ENCODE measurements at regions not wholly inside any gene's neighbourhood (a gene's known extent, or its start where the extent isn't known, plus 50 kb on each side); places are given as distances from the start of the nearest gene placed in this dataset.
"Not testable (repeated sequence)": the region's sequence is repeated elsewhere in the genome, so short reads cannot be mapped to it uniquely, and the experiment has no call there.

DNA sequence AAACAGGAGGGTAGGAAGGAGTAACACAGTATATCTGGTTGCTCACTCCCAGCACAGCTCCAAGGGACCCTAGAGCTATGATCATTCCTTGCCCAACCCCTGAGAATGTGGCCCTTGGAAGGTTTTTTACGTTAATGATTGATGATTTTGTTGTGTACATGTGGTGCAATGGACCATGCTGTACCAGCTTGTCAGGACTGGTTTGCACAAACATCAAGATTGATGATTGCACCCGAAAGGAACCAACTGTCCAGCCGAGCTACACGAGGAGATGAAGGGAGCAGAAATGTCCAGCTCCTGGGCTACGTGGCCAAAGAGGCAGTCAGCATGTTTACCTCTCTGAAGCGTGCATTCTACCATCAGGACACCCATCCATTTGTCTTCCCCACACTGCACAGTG is 83.2 kb upstream of the USP9X start:
- no peak for DNase-seq (ENCODE audit: low read depth in 2 of 2)

DNA sequence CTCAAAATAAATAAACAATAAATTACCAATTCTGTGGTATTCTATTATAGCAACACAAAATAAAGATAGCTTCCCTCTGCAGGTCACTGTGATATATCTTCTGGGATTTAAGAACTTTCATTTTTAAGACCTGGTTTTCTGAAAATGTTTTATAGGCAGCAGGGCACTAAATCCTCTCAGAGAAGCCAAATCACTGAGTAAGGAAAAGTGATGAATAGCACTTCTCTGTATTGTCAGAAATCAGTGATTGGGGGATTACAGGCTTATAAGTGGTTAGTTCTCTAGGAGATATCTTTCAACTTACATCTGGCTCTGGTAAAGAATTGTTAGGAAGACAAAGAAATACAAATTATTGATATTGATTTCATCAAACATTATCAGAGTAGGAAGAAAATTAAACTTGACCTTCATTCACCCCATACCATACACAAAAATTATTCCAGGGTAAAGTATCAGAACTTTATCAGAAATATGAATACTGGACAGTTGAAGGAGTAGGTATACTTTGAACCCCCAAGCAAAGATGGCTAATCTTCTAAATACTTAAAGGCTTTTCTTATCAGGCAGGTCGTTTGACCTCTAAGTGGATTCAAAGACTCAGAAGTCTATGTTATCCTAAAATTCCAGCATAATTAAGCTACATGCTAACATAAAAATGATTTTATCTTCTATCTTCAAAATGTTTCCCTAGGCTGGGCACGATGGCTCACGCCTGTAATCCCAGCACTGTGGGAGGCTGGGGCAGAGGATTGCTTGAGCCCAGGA is 81.6 kb upstream of the USP9X start:
- no peak for DNase-seq (ENCODE audit: low read depth in 2 of 2)

DNA sequence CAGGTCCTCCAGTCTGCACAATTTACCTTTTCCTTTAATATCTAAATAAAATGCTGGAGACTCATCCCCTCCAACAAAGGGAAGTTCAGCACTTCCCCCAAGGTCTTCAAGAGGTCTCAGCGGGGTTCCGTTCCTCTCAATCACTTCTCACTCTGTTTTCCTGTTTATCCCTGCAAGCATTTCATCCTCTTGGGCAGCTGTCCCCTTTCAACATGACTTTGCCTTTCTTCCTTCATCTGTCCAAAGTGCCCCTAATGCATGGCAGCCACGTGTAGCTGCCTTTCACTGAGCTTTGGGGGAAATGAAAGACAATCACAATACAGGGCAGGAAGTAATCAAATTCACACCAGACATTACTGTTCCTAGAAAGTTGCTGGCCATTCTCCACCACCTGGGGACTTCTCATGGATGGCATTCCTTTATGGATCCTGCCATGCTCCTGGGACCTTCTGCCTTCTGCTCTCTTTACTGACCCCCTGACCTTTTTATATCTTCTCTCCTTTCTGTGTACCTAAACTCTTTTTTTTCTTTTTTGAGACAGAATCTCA is 79.7 kb upstream of the USP9X start:
- DNase-seq (ENCODE audit: low read depth in 2 of 2) = no peak

DNA sequence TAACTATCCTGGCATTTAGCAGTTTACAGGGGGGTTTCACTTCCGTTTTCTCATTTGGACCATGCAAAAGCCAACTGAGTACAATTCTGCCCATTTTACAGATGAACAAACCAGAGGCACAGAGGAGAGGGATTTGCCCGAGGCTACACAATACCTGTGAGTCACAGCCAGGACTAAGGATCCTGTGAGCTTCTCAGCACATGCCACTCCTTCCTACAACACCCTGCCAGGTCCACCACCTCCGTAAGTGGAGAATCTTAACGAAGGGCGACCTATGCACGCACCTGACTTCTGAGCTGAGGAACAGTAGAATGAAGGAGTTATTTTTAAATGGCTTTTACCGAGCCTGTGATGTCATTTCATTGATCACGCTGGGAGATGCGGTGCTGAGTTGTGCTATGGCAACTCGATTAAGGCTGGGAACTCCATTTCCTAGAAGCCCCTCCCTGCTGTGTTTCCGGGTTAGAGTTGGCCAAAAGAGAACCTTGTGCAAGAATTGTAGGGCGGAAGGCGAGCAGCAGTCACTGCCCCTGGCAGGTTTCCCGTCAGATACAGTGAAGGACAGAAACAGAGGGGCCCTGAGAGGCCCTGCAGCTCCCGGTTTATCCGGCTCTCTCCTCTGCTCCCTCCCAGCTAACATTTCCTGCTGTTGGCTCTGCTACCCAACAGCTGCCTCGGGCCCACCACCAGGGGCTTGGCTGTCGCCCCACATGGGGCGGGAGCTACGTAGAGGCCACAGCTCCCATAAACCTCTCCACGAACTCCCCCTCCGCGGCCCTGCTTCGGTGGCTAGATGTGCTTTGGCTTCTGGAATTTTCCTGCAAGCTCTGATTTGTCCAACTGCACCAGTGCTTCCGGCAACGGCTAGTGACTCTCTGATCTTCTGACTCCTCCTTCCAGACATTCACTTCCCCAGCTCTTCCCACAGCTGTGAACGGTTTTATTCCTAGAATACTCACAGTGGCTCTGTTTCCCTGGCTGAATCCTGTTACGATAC is 75.1 kb upstream of the USP9X start:
- DNase-seq (ENCODE audit: low read depth in 2 of 2) = peak; percentile 18 to 22

DNA sequence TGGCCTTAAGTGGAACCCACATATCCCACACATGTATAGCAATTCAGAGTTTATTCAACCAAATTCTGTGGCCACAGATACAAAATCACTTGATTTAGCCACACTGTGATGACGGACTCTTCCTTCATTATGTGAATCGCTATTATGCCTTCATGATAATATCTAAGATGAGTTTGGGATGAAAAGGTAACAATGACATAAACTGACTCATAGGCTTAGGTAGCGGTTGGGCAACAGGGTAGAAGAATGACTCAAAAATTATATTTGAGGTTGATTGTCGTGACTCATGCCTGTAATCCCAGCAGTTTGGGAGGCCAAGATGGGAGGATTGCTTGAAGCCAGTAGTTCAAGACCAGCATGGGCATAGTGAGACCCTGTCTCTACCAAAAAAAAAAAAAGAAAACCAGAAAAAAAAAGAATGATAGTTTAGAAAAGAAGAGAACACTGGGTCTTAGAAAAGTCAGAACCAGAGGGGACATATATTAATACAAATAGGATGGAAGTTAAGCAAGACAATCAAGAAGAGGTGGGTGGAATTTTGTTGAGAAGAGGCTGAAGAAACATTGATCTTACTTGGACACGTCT is 70.4 kb upstream of the USP9X start:
- peak in 1 of 2 donors; percentile 9 for DNase-seq (ENCODE audit: low read depth in 2 of 2)

DNA sequence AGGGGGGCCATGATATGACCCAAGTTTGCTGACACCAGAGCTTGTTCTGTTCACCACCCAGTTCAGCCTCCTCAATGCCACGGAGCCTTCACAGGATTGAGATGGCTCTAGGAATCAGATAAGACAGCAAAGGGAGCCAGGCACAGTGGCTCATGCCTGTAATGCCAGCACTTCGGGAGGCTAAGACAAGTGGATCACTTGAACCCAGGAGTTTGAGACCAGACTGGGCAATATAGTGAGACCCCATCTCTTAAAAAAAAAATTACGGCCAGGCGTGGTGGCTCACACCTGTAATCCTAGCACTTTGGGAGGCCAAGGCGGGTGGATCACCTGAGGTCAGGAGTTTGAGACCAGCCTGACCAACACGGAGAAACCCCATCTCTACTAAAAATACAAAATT is 67.5 kb upstream of the USP9X start:
- not testable (repeated sequence) for DNase-seq (ENCODE audit: low read depth in 2 of 2)

DNA sequence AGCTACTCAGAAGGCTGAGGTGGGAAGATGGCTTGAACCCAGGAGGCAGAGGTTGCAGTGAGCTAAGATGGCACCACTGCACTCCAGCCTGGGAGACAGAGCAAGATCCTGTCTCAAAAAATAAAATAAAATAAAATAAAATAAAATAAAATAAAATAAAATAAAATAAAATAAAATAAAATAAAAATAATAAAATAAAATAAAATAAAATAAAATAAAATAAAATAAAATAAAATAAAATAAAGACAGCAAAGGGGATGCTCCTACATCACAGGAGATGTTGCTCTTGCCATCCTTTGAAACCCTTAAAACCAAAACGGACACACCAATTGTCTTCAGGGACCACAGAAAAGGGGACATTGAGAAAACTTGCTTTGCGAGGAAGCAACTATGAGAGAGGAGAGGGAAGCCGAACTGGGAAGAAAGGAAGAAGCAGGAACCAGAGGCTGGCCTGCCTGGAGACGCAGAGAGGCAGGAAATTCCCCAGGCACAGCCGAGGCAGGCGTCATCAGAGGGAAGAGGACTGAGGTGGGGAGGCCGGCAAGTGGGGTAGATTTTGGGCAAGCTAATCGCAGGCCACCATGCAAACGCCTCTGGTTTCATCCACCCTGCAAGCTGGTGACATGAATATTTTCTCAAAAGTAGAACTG is 66.7 kb upstream of the USP9X start:
- DNase-seq (ENCODE audit: low read depth in 2 of 2) = not testable (repeated sequence)

DNA sequence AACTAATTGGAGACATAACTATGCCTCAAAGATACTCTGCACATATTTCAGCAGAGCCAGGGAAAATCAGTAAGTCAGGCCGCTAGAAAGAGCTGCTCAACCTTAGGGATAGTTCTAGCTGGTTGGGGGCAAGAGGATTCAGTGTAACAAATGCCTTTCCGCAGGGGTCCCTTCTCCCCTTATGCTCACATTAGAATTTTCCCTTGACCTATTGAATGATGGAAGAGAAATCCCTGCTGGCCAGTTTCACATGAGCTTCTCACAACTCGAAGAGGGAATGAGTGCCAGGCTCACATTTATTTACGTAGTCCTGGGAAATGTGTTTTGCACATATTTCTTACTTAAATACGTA is 66.2 kb upstream of the USP9X start:
- no peak for DNase-seq (ENCODE audit: low read depth in 2 of 2)

DNA sequence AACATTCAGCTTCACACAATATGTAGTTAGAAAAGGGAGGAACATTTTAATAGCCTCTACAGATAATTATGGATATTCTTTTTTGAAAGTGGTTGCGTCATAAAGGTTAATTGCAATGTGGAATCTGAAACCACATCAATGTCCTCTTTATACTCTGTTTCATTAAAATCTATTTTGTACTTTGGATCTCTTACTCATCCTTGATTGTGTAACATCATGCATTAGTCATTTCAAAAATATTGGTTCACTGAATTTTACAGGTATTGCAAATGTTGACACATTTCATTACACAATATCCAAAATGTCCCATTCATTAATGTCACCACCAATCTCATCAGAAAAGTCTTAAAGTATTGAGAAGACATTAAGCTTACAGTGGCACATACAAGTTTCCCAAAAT is 62.7 kb upstream of the USP9X start:
- DNase-seq (ENCODE audit: low read depth in 2 of 2) = no peak

DNA sequence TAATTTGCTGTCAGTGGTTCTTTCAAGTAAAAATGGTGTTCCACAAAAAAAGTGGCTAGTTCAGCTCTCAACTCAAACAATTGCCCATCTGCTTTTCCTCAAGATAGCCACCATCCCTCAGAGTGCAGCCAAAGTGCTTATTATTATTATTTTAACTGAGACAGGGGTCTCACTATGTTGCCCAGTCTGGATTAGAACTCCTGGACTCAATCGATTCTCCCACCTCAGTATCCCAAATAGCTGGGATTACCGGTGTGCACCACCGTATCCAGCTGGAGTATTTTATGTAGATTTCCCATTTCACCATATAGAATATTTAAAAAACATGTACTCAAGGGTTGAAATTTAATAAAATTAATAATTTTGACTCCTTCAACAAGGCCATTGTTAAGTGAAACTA is 62.1 kb upstream of the USP9X start:
- DNase-seq (ENCODE audit: low read depth in 2 of 2) = no peak

DNA sequence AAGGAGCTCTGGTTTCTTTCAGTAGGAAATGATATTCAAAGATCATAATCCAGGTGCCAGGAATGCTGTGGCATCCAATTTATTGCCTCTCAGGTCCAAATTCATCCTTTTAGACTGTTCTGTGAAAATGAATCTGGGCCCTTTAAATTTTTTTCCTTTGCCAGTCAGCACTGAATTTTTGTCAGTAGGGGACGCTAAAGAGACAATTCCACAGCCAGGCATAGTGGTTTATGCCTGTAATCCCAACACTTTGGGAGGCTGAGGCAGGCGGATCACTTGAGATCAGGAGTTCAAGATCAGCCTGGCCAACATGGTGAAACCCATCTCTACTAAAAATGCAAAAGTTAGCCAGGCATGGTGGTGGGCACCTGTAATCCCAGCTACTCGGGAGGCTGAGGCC is 60.9 kb upstream of the USP9X start:
- DNase-seq (ENCODE audit: low read depth in 2 of 2) = not testable (repeated sequence)

DNA sequence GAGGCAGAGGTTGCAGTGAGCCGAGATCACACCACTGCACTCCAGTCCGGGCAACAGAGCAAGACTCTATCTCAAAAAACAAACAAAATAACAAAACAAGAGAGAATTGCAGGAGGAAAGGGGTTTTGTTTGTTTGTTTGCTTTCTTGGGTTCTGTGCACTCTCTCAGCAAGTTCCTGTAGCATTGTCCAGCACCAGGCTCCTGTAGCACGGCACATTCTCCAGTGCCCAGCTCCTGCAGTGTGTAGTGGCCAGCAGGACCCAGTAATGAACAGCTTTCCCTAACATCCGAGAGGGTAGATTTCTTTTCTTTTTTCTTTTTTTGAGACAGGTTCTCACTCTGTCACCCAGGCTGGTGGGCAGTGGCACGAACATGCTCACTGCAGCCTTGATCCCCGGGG is 60.5 kb upstream of the USP9X start:
- no peak for DNase-seq (ENCODE audit: low read depth in 2 of 2)

DNA sequence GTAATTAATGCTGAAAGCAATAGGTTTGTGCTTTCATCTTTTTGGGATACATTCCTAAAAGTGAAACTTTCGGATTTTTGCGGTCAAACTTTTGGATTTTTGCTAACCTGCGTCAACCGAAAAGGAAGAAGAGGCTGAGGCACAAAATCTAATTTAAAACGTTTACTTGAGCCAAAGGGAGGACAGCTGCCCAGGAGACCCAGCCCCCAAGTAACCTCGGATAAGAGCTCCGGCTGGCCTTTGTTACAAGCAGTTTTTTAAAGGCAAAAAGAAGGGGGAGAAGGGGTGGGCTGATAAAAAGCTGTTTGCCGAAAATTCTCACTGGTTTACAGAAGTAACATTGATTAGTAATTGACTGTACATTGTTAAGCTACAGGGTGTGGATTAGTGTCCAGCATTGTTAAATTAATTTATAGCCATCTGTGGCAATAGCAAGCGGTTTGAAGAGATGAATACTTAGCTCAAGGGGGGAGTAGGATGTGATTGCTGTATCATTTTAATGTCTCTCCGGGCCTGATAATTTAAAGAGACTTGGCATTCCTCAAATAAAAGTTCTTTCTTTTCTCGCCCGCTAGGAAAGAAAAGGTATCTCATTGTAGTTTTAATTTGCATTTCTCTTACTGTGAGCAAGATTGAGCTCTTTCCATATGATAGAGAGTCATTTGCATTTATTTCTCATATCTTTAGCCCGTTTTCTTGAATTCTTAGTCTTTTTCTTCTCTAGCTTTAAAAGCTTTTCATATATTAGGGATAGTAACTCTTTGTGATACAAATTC is 59.1 kb upstream of the USP9X start:
- DNase-seq (ENCODE audit: low read depth in 2 of 2) = no peak

DNA sequence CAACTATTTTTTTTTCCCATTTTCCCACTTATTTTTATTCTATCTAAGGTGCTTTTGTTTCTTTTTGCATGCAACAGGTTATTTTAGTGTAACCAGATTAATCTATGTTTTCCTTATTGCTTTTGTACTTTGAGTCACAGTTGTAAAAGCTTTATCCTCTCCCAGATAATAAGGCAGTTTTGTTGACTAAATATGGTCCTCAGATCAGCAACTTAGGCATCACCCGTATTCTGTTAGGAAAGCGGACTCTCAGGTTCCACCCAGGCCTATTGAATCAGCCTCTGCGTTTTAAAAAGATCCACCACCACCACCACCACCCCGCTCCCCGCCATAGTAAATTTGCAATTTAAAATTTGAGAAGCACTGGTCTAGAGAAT is 58.6 kb upstream of the USP9X start:
- no peak for DNase-seq (ENCODE audit: low read depth in 2 of 2)

DNA sequence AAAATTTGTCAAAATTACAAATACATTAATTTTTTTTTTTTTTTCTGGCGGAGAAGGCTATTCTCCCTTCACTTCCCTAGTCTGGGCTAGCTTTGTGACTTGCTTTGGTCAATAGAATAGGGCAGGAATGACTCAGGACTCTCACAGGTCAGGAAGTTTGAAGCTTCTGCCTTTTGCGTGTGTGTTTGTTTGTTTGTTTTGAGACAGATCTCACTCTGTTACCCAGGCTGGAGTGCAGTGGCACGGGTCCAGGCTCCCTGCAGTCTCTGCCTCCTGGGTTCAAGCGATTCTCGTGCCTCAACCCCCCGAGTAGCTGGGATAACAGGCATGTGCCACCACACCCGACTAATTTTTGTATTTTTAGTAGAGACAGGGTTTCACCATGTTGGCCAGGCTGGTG is 55.9 kb upstream of the USP9X start:
- no peak for DNase-seq (ENCODE audit: low read depth in 2 of 2)

DNA sequence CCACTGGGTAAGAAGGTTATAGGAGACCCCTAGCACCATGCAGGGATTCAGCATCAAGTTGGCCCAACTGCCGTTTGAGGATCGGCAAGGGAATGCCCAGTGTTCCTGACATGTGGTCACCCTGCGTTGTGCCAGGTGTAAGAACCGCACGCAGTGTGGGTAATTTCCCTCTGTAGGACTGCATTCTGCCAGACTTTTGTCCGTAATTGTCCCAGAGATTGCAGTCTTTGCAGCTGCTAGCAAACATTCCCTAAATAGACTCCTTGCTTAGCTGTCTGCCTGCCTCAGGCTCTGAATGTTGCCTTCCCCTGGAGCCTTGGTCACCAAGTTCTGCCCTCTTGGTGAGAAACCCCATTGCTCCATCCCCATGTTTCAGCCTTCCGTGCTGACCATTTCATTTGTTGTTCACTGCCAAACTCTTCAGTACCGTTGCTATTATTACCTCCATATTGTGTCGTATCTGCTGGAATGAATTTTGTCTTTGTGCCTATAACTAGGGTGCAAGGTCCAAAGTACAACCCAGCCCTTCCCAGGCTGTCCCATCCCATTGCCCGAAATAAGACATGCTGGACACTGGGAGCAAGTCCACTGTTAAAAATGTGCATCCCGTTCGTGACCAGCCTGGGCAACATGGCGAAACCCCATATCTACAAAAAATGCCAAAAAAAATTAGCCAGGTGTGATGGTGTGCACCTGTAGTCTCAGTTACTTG is 53.8 kb upstream of the USP9X start:
- DNase-seq (ENCODE audit: low read depth in 2 of 2) = no peak

DNA sequence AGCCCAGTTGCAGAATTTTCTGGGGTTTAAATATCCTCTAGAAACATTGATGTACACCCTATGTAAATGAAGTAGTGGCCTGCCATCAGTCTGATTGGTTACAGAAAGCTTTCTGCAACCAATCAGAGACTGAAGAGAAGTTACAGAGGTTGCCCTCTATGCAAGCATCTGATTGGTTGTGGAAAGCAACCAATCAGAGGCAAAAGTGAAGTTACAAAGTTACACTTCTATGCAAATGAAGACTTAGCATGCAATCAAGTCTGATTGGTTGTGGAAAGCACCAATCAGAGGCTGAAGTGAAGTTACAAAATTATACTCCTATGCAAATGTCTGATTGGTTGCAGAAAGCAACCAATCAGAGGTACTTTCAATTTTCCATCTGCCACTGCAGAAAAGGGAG is 51.9 kb upstream of the USP9X start:
- DNase-seq (ENCODE audit: low read depth in 2 of 2) = no peak

DNA sequence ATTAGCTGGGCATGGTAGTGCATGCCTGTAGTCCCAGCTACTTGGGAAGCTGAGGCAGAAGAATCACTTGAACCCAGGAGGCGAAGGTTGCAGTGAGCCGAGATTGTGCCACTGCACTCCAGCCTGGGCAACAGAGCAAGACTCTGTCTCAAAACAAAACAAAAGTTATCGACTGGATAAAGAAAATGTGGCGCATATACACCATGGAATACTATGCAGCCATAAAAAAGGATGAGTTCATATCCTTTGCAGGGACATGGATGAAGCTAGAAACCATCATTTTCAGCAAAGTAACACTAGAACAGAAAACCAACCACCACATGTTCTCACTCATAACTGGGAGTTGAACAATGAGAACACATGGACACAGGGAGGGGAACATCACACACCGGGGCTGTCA is 50.3 kb upstream of the USP9X start:
- DNase-seq (ENCODE audit: low read depth in 2 of 2) = not testable (repeated sequence)

Measured in stimulated activated CD4-positive, alpha-beta T cell treated with anti-CD3 and anti-CD28 coated beads, Interleukin-15, amount 100 ng/mL, for 48 hours (primary cell).